Peyer's patch (tissue), 4 donors: ENCODE measurements at regions not wholly inside any gene's neighbourhood (a gene's known extent, or its start where the extent isn't known, plus 50 kb on each side); places are given as distances from the start of the nearest gene placed in this dataset.

Source experiments
- DNase-seq, 3 donors: peaks; one replicate each; pipeline ENCODE4 v3.0.0-alpha.2; 2017 to 2019
- H3K27ac ChIP-seq, 4 donors: fragments of 200-600 bp; sonication (generic); one replicate each; pipeline ENCODE4 v1.5.1; 2016 to 2019
- H3K27me3 ChIP-seq, 2 donors: fragments of 200-600 bp; sonication (generic); one replicate each; pipeline ENCODE4 v1.5.1; 2019
- H3K36me3 ChIP-seq, 3 donors: fragments of 200-600 bp; sonication (generic); one replicate each; pipeline ENCODE4 v1.5.1; 2016 to 2019
- H3K4me1 ChIP-seq, 4 donors: fragments of 200-600 bp; sonication (generic); one replicate each; pipeline ENCODE4 v1.5.1; 2016 to 2019
- H3K4me3 ChIP-seq, 4 donors: fragments of 200-600 bp; sonication (generic); 1 replicate in 3 of 4; 2 replicates in 1 of 4; pipeline ENCODE4 v1.5.1; 2016 to 2019; ENCODE audit warnings: mild to moderate bottlenecking in 1 of 4
- H3K9me3 ChIP-seq, 4 donors: fragments of 200-600 bp; sonication (generic); one replicate each; pipeline ENCODE4 v1.5.1; 2016 to 2019; ENCODE audit warnings: mild to moderate bottlenecking in 1 of 4
- POLR2A ChIP-seq, 2 donors: fragments of 450-650 bp; IDR thresholded peaks; one replicate each; pipeline ENCODE4 v1.5.1; 2017; ENCODE audit warnings: antibody characterized with exemption in 2 of 2, mild to moderate bottlenecking in 2 of 2, moderate library complexity in 2 of 2
- TF ChIP-seq, protein P1 (sequence below), 6 experiments: fragments of 450-650 bp in 4 of 6; fragments of 200-600 bp in 2 of 6; sonication (generic) in 1 of 6; IDR thresholded peaks; one replicate each; pipeline ENCODE4 v1.5.1; 2017 to 2019; ENCODE audit warnings: antibody characterized with exemption in 6 of 6, mild to moderate bottlenecking in 3 of 6, moderate library complexity in 1 of 6

DNA sequence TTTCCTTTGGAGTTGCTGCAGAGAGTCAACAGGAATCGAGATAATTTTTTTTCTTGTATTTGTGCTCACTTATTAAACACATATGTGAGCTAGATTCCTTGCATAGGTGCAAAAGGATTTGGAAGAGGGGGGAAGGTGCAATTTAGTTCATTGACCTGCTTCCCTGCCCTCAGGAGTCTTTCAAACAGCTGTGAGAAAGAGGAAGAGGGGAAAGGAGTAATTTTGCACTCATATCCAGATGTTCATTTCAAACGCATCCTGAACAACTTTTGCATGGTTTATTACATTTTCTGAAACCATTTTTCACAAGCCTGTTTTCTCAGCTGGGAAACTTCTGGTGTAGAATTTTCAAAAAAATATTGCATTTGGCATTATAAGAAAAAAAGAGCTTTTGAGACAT, 795.0 kb downstream of the MAFB start:
- TF ChIP-seq POLR2A (IDR thresholded peaks at IDR 0.05), result no peak
- no peak for DNase-seq
- Histone ChIP-seq H3K9me3 (no peaks in the 10 kb centered on the region), H3K4me3 (no peak overlapping the region), H3K27ac (no peak overlapping the region), H3K36me3 (no peaks in the 10 kb centered on the region), H3K27me3 (no peaks in the 10 kb centered on the region), H3K4me1 (no peaks in the 10 kb centered on the region)

DNA sequence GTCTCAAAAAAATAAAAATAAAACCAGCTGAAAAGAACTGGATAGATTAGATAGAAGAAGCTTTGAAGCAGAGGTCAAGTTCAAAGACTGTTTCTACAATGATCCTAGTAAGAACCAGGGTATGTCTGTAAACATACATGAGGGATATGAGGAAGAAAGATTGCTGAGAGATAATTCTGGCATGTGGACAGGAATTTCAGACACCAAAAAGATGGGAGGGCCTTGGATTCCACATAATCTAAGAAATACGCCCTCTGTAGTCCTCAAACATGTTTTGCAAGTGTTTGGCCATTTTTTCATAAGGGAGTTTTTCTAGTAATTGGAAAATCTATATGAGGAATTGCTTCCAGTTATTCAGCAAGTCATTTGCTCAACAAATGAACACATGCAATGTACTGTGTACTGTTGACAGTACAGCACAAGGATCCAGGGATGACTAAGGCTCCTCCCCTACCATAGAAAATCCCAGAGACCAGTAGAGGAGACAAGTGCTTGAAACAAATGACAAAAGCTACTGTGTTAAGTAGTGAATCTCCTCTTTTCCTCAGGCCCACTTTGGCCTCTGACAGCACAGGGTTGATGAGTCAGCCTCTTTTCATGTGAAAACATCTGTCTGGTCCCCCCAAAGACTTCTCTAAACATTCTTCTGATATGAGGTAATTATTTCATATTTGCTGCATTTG, 795.9 kb downstream of the MAFB start:
- no peak for TF ChIP-seq POLR2A (IDR thresholded peaks at IDR 0.05)
- TF ChIP-seq, protein P1, sequence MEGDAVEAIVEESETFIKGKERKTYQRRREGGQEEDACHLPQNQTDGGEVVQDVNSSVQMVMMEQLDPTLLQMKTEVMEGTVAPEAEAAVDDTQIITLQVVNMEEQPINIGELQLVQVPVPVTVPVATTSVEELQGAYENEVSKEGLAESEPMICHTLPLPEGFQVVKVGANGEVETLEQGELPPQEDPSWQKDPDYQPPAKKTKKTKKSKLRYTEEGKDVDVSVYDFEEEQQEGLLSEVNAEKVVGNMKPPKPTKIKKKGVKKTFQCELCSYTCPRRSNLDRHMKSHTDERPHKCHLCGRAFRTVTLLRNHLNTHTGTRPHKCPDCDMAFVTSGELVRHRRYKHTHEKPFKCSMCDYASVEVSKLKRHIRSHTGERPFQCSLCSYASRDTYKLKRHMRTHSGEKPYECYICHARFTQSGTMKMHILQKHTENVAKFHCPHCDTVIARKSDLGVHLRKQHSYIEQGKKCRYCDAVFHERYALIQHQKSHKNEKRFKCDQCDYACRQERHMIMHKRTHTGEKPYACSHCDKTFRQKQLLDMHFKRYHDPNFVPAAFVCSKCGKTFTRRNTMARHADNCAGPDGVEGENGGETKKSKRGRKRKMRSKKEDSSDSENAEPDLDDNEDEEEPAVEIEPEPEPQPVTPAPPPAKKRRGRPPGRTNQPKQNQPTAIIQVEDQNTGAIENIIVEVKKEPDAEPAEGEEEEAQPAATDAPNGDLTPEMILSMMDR (IDR thresholded peaks at IDR 0.05), result no peak
- H3K27me3 ChIP-seq, result no peaks in the 10 kb centered on the region
- no peak for DNase-seq

DNA sequence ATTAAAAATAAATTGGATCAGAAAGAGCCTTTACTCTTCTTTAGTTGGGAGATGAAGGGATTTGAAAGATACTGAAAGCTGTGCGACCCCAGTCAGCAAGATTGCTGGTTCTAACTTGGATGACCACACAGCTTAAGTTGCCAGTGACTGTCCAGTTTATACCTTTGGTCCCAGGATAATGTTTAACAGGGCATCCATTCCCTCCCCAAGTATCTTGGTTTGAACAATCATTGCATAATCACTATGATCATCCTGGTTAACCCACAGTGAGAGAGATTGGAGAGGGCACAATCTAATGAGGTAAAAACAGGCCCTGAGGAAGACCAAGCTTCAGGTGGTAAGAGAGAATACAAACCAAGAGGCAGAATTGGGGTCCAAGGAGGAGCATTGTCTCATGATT, 798.3 kb downstream of the MAFB start:
- no peaks in the 10 kb centered on the region for H3K36me3 ChIP-seq
- H3K4me1 ChIP-seq, result no peaks in the 10 kb centered on the region
- H3K27ac ChIP-seq, result no peak overlapping the region
- TF ChIP-seq, protein P1 (IDR thresholded peaks at IDR 0.05), result no peak
- TF ChIP-seq POLR2A (IDR thresholded peaks at IDR 0.05), result no peak
- no peaks in the 10 kb centered on the region for H3K27me3 ChIP-seq
- no peak for DNase-seq
- H3K9me3 ChIP-seq, result no peaks in the 10 kb centered on the region
- no peak overlapping the region for H3K4me3 ChIP-seq

More for the DNA sequence above, 795.9 kb downstream of the MAFB start:
- Histone ChIP-seq H3K4me1 (no peaks in the 10 kb centered on the region), H3K4me3 (no peak overlapping the region), H3K36me3 (no peaks in the 10 kb centered on the region), H3K9me3 (no peaks in the 10 kb centered on the region), H3K27ac (no peak overlapping the region)

DNA sequence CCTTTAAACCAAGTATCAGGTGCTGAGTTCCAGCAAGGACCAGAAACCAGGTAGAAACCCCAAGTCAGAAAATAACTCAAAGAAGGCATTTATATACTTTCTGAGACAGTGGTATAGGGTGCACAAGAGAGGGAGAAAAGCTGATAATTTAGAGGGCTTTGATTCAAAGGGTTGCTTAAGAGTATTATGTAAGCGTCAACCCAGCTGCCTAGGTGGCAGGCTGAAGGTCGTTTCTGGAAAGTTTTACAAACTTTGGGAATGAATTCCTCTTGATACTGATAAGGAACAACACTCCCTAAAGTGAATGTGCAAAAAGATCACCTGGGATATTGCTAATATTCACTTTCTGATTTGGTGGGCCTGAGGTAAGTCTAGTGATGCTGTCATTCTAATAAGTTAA, 800.7 kb downstream of the MAFB start:
- DNase-seq, result no peak
- TF ChIP-seq POLR2A (IDR thresholded peaks at IDR 0.05), result no peak
- TF ChIP-seq, protein P1 (IDR thresholded peaks at IDR 0.05), result no peak
- H3K36me3 ChIP-seq, result no peaks in the 10 kb centered on the region
- H3K9me3 ChIP-seq, result no peaks in the 10 kb centered on the region
- no peaks in the 10 kb centered on the region for H3K4me1 ChIP-seq
- no peak overlapping the region for H3K4me3 ChIP-seq
- H3K27ac ChIP-seq, result no peak overlapping the region
- no peaks in the 10 kb centered on the region for H3K27me3 ChIP-seq

DNA sequence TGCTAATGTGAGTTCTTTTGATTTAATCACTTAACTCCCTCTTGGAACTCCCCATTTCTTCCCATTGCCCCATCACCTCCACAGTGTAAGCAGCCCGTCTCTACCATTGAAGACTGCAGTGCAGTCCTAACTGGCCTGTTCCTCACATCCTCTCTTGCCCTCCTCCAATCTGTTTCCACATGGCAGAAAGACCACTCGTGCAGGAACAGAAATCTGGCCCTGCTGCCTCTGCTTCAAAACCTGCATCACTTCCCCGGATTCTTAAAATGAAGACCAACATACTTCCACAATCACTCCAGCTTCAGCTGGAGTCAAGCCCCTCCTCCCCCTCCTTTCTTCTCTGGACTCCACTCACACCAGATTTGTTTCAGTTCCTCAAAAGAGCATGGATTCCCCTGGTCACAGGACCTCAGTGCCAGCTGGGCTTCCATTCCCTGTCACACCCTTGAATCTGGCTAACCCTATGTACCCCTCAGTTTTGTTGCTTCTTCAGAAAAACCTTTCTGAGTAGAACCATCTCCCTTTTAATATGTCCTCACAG, 802.3 kb downstream of the MAFB start:
- DNase-seq, result peak in 1 of 3 donors; percentile 49
- no peaks in the 10 kb centered on the region for H3K9me3 ChIP-seq
- H3K27me3 ChIP-seq, result no peaks in the 10 kb centered on the region
- TF ChIP-seq, protein P1 (IDR thresholded peaks at IDR 0.05), result no peak
- no peak for TF ChIP-seq POLR2A (IDR thresholded peaks at IDR 0.05)
- H3K27ac ChIP-seq, result no peak overlapping the region
- no peaks in the 10 kb centered on the region for H3K36me3 ChIP-seq
- no peak overlapping the region for H3K4me3 ChIP-seq
- no peaks in the 10 kb centered on the region for H3K4me1 ChIP-seq

DNA sequence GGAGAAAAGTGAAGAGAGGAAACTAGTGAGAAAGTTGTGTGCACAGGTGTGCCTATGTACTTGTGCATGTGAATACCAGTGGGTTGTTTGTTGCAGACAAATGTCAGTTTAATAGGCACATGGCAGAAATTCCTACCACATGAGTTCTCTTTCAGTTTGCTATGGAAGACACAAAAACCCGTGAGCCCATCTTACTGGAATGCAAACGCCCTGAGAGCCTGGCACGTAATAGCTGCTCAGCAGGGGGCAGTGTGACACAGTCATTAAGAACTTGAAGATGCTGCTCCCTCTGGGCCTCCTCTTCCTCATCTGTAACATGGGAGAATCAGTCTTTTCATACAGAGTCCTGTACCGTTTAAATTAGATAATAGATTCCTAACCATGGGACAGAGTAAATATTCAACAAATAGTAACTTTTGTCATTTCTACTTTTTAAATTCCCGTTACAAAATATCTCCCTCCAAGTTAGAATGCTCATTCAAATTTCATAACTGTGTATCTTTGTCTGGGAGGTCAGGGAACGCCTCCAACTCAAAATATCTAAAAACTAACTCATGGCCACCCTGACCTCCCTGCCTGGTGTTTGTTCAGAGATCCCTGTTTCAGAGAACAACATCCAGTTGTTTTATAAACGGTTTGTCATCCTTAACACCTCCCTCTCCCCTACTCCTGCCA, 802.9 kb downstream of the MAFB start:
- Histone ChIP-seq H3K27me3 (no peaks in the 10 kb centered on the region), H3K36me3 (no peaks in the 10 kb centered on the region), H3K4me1 (no peaks in the 10 kb centered on the region), H3K9me3 (no peaks in the 10 kb centered on the region), H3K27ac (no peak overlapping the region), H3K4me3 (no peak overlapping the region)
- DNase-seq, result peak in 2 of 3 donors; percentile 43 to 72
- TF ChIP-seq, protein P1 (IDR thresholded peaks at IDR 0.05), result peak in 4 of 6 experiments; percentile 36 to 53 (median 45)
- TF ChIP-seq POLR2A (IDR thresholded peaks at IDR 0.05), result no peak
